Muscle of leg (tissue), 3 donors: ENCODE measurements at regions not wholly inside any gene's neighbourhood (a gene's known extent, or its start where the extent isn't known, plus 50 kb on each side); places are given as distances from the start of the nearest gene placed in this dataset.
A peak's percentile ranks its signal among the peaks of the same experiment; 100 is the strongest.

Experiments
- DNase-seq: peaks from one replicate; pipeline ENCODE4 v3.0.0; 2013
- H3K27ac ChIP-seq: one replicate; pipeline ENCODE4 v1.5.1; 2013; ENCODE audit warnings: mild to moderate bottlenecking, low read length, control low read depth
- H3K27me3 ChIP-seq: one replicate; pipeline ENCODE4 v1.6.1; 2013; ENCODE audit warnings: low read length; ENCODE audit not compliant: control insufficient read depth, insufficient read depth
- H3K36me3 ChIP-seq: one replicate; pipeline ENCODE4 v1.6.1; 2013; ENCODE audit warnings: low read length; ENCODE audit not compliant: control insufficient read depth, insufficient read depth
- H3K4me1 ChIP-seq: one replicate; pipeline ENCODE4 v1.6.1; 2013; ENCODE audit warnings: low read length; ENCODE audit not compliant: control insufficient read depth, insufficient read depth
- H3K4me3 ChIP-seq: one replicate; pipeline ENCODE4 v1.5.1; 2013; ENCODE audit warnings: low read length, control low read depth
- H3K9me3 ChIP-seq: replicated peaks from 2 replicates; pipeline ENCODE4 v1.6.1; 2013; ENCODE audit warnings: low read depth, low read length; ENCODE audit not compliant: control insufficient read depth
- WGBS: methylation state at CpG from one replicate; pipeline ENCODE4 v1.1.5; 2013; ENCODE audit warnings: missing lambda C conversion rate; ENCODE audit not compliant: insufficient coverage; 5-methylcytosine and 5-hydroxymethylcytosine counted together

DNA sequence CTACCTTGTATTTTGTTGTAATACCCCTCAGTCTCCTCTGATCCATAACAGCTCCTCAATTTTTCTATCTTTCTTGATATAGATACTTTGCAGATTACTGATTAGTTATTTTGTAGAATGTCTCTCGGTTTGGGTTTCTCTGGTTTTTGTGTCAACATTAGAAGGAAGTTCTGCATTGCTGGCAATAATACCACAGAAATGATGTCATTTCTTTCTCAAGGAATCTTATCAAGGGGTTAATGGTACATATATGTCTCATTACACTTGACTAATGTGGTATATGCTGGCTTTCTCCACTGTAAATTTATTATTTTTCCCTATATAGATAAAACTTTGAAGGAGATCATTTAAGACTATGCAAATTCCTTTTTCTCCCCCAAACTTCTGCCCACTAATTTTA is 183.6 kb upstream of the DKK2 start:
- DNase-seq, result no peak
- Histone ChIP-seq H3K4me1 (no peaks in the 10 kb centered on the region), H3K27me3 (no peaks in the 10 kb centered on the region), H3K4me3 (no peak overlapping the region), H3K27ac (no peak overlapping the region), H3K9me3 (no peaks in the 10 kb centered on the region), H3K36me3 (no peaks in the 10 kb centered on the region)
- WGBS, result no CpG with 5 or more reads among the region's 1 CpG

DNA sequence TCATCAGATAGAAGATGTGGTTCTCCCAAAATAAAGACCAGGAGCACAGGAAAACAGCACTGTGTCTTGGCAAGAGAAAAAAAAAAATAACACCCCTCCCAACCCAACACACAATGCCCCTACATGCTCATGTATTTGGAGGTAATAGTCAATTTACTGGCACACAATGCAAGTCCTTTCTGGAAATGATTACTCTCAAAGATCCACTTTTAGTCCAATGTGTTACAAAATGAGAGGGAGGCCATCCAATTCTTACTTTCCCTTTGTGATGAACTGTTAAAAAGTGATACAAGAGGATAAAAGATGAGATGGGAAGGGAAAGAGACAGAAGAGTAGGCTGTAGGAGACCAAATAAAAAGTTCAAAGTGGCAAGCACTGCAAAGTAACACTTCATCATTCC is 180.3 kb upstream of the DKK2 start:
- peak; percentile 29 for DNase-seq
- no peaks in the 10 kb centered on the region for H3K4me1 ChIP-seq
- no peaks in the 10 kb centered on the region for H3K27me3 ChIP-seq
- no peak overlapping the region for H3K27ac ChIP-seq
- H3K36me3 ChIP-seq, result no peaks in the 10 kb centered on the region
- H3K4me3 ChIP-seq, result no peak overlapping the region
- H3K9me3 ChIP-seq, result no peaks in the 10 kb centered on the region

DNA sequence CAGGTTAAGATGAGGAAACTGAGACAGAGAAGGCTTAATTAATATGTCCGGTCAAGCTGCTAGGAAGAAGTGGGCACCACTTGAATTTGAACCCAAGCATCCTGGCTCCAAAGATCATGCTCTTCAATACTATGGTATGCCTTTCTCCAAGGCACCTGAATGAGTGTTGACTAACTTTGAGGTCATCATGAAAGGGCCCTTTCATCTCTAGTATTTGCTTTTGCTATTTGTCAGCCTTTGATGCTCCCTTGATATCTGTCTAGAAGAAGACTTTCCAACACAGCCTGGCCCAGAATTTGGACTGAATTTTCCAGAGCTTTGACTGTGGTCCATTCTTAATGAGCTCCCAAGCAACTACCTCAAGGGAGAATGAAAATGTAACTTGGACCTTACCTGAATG is 179.1 kb upstream of the DKK2 start:
- no peaks in the 10 kb centered on the region for H3K27me3 ChIP-seq
- H3K4me3 ChIP-seq, result no peak overlapping the region
- no CpG with 5 or more reads among the region's 1 CpG for WGBS
- H3K9me3 ChIP-seq, result no peaks in the 10 kb centered on the region
- no peak for DNase-seq
- no peaks in the 10 kb centered on the region for H3K4me1 ChIP-seq
- H3K27ac ChIP-seq, result no peak overlapping the region
- no peaks in the 10 kb centered on the region for H3K36me3 ChIP-seq

DNA sequence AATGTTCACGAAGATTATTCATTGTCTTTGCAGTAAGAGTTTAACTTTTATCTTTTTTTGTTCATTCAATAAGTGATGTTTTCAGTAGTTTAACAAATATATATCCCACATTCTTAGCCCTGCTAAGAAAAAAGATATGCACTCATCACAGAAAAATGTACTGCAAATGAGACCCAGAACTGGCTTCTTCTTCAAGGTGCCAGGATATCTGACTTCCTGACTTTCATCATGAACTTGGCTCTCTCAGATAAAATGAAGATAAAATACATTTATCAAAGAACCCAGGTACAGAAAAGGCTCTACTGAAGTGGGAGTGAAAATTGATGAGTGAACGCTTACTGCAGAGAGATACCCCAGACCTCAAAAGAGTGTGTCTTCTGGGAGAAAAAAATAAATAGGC is 177.8 kb upstream of the DKK2 start:
- no peak overlapping the region for H3K27ac ChIP-seq
- H3K27me3 ChIP-seq, result no peaks in the 10 kb centered on the region
- H3K36me3 ChIP-seq, result no peaks in the 10 kb centered on the region
- H3K4me1 ChIP-seq, result no peaks in the 10 kb centered on the region
- H3K4me3 ChIP-seq, result no peak overlapping the region
- no CpG with 5 or more reads among the region's 2 CpGs for whole genome bisulfite sequencing
- no peak for DNase-seq
- no peaks in the 10 kb centered on the region for H3K9me3 ChIP-seq

DNA sequence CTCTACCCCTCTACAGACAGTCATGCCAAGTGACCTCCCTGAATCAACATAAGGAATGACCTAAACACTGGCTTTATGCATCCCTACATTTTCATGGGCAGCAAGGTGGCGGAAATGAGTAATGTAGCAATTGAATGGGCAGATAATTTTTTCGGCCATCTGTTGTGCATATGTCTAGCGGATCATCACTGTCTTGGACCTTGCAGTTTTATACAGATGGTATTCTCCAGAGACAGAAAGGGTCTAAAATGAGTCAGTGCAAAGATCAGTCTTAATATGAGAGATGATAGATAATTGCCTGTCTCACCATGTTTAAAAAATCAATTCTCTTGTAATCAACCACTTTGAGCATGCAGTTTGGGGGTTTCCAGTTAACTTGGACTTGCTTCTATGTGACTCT is 177.3 kb upstream of the DKK2 start:
- H3K36me3 ChIP-seq, result no peaks in the 10 kb centered on the region
- no peaks in the 10 kb centered on the region for H3K9me3 ChIP-seq
- no peaks in the 10 kb centered on the region for H3K4me1 ChIP-seq
- H3K27me3 ChIP-seq, result no peaks in the 10 kb centered on the region
- no peak for DNase-seq
- no peak overlapping the region for H3K4me3 ChIP-seq
- no peak overlapping the region for H3K27ac ChIP-seq
- 80% methylated on average over 1 of the region's 3 CpGs for WGBS

DNA sequence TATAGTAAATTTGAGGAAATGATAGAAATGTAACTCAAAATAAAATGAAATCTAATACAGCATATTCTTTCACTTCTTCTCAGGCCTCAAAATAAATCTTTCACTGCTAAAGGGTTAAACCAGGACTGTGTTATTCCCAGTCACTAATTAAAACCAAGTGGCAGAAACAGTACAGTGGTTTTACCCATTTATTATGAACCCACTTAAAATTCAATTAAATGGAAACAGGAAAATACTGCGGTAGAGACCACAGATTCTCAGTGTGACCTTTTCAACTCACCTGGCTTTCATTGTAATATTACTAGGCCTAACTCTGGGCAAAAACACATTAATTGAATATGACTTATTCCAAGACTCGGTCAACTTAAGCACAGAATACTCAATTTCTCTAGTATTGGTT is 176.5 kb upstream of the DKK2 start:
- WGBS, result no CpG with 5 or more reads among the region's 2 CpGs
- H3K36me3 ChIP-seq, result no peaks in the 10 kb centered on the region
- H3K4me3 ChIP-seq, result no peak overlapping the region
- H3K9me3 ChIP-seq, result no peaks in the 10 kb centered on the region
- H3K27me3 ChIP-seq, result no peaks in the 10 kb centered on the region
- no peak for DNase-seq
- H3K27ac ChIP-seq, result no peak overlapping the region
- H3K4me1 ChIP-seq, result no peaks in the 10 kb centered on the region

DNA sequence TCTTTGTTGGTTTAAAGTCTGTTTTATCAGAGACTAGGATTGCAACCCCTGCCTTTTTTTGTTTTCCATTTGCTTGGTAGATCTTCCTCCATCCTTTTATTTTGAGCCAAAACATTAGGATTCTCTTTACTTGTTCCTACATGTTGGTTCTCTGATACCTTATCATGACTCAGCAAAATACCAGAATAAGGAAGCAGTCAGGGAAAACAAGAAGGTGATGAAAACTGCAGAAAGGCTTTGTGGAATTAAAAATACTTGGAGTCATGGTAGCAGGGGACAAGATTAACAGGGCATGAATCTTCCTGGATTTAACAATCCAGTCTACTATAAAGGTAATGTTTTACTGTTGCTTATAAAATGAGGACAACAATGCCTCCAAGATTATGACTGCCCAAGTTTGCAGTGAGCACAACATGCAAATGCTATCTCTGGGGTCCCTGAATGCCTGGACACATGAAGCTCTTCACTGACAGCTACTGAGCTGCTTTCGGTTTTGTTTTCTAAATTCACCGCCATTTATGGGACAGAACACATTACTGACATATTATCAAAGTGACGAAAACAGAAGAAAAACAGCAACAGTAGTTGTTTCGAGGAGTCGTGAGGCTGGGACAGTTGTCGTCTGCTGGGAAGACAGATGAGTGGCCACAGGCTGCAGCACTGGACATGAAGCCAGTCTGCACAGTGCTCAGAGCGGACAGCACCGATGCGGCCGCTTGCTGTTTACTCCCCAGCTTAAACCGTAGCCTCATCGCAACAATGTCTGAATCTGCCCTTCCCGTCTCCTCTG is 174.5 kb upstream of the DKK2 start:
- peak overlapping the region; percentile 16 for H3K4me3 ChIP-seq
- no peaks in the 10 kb centered on the region for H3K4me1 ChIP-seq
- H3K27me3 ChIP-seq, result no peaks in the 10 kb centered on the region
- WGBS, result 65% methylated on average over 11 of the region's 13 CpGs
- no peak overlapping the region for H3K27ac ChIP-seq
- no peaks in the 10 kb centered on the region for H3K9me3 ChIP-seq
- DNase-seq, result peak; percentile 38
- H3K36me3 ChIP-seq, result no peaks in the 10 kb centered on the region

DNA sequence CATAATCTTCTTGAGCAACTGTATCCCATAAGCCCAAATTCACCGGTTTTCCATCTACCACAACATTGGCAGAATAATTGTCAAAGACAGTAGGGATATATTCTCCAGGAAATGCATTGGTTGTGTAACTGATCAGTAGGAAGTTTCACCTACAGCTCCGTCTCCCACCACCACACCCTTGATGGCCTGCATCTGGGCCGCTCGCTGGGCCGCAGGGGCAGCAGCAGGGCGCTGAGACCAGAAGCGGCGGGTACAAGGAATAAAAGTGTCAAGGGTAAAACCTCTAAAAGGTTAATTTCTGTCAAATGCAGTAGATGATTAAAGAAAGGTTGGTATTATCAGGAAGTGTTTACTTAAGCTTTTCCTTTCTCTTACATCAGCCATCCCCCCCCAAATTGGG is 167.6 kb upstream of the DKK2 start:
- no CpG with 5 or more reads among the region's 8 CpGs for WGBS
- no peaks in the 10 kb centered on the region for H3K36me3 ChIP-seq
- no peak overlapping the region for H3K4me3 ChIP-seq
- H3K9me3 ChIP-seq, result no peaks in the 10 kb centered on the region
- DNase-seq, result no peak
- no peaks in the 10 kb centered on the region for H3K27me3 ChIP-seq
- no peak overlapping the region for H3K27ac ChIP-seq
- H3K4me1 ChIP-seq, result no peaks in the 10 kb centered on the region

DNA sequence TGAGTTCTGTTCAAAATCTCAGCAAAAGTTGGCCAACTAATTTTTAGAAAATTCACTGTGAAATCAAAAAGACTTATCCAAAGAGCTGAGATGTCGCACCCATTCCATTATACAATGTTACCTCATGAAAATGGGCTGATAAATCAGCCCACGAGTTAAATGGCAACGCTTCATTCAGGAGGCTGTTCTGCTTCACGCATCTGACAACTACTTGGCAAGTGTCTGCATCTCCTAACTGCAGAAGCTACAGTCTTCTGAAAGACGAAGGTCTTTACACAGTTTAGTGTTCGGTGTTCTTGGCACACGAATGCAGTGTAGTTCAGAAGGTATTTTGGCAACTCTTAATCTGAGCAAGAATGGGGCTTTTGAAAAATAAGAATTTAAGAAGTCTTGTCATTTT is 166.6 kb upstream of the DKK2 start:
- Histone ChIP-seq H3K4me1 (no peaks in the 10 kb centered on the region), H3K27me3 (no peaks in the 10 kb centered on the region), H3K36me3 (no peaks in the 10 kb centered on the region), H3K27ac (no peak overlapping the region), H3K4me3 (no peak overlapping the region), H3K9me3 (no peaks in the 10 kb centered on the region)
- no peak for DNase-seq
- WGBS, result 64% methylated on average over 5 of the region's 7 CpGs

DNA sequence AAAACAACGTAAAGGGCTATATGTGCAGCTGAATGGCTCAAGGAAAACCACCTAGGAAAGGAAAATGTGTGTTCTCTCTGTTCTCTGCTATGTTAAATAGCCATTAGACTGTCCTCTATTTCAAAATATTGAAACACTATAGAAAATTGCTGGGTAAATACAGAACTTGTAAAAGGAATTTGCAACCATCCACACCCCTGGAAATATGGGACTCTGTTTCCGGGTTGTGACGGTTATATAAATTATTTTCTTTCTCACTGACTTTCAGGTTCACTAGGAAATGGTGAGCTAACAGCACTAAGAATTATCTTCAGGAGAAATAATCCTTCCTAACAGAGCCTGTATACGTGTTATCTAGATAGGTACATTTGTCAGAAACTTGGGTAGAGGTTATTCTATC is 161.0 kb upstream of the DKK2 start:
- no peak for DNase-seq
- no peaks in the 10 kb centered on the region for H3K27me3 ChIP-seq
- no CpG with 5 or more reads among the region's 4 CpGs for WGBS
- H3K27ac ChIP-seq, result no peak overlapping the region
- H3K4me3 ChIP-seq, result no peak overlapping the region
- H3K4me1 ChIP-seq, result no peaks in the 10 kb centered on the region
- no peaks in the 10 kb centered on the region for H3K9me3 ChIP-seq
- no peaks in the 10 kb centered on the region for H3K36me3 ChIP-seq

DNA sequence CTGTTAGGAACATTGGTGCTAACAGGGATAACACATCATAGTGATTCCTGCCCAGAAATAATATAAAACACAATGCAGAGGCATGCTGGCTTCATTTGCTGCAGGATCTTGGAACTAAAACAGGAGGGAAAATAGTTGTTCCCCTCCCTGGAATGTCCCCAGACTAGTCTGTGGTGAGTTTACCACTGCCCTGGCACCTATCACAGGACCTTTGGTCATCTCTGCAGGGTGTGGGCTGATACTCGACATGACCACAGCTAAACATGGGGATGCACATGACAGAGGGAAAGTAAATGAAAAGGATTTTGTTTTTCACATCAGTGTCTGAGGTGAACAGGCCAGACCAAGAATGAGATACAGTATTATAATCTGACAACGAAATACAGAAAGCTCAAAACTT is 160.2 kb upstream of the DKK2 start:
- peak; percentile 58 for DNase-seq
- Histone ChIP-seq H3K27ac (no peak overlapping the region), H3K4me1 (no peaks in the 10 kb centered on the region), H3K4me3 (no peak overlapping the region), H3K9me3 (no peaks in the 10 kb centered on the region), H3K36me3 (no peaks in the 10 kb centered on the region), H3K27me3 (no peaks in the 10 kb centered on the region)
- WGBS, result no CpG with 5 or more reads among the region's 2 CpGs
